NCI-H345 (cell line): ENCODE measurements at regions not wholly inside any gene's neighbourhood (a gene's known extent, or its start where the extent isn't known, plus 50 kb on each side); places are given as distances from the start of the nearest gene placed in this dataset.
"Not testable (repeated sequence)": the region's sequence is repeated elsewhere in the genome, so short reads cannot be mapped to it uniquely, and the experiment has no call there.

Experiments
- DNase-seq: peaks from one replicate; lab custom pipeline; 2025; lab: John Stamatoyannopoulos, UW

DNA sequence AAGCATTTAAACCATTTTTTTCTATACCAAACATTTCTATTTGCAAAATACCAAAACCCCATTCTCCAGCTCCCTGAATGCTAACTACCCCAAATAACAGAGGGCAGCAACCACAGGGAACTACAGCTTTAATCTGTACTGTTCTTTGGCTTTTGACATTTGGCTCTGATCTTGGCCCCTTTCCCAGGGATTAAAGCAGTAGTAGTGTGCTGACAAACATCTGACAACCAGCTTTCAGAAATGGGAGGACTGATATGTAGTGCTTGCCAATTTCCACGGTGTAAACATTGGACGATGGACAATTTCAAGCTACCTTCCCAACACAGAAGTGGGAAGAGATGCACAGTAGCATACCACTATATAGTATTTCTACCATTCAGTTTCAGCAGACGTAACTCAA, 88.4 kb upstream of the TEAD1 start:
- DNase-seq, result peak; percentile 7

GRCh38 chr11:12587333-12587991, 86.8 kb upstream of the TEAD1 start:
- no peak for DNase-seq

DNA sequence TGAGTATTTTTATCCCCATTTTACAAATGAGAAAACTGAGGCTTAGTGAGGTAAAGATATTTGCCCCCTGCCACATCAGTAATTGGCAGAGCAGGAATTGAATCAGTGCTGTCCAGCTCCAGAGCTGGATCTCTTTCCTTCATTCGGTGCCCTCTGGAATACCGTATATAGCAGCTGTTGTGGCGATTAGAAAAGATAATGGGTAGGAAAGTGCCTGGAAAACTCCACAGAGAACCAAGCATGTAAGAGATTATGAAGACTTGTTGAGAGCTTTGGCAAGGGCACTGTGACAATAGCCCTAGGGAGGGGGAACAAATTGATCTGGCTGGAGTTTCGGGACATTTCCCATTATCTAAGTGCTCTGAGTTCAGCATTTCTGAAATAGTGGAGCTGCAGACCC, 82.5 kb upstream of the TEAD1 start:
- no peak for DNase-seq

- no peak for DNase-seq
Observed at GRCh38 chr11:12592283-12592682, 81.9 kb upstream of the TEAD1 start.

GRCh38 chr11:12595089-12595847, 79.0 kb upstream of the TEAD1 start:
- not testable (repeated sequence) for DNase-seq

DNA sequence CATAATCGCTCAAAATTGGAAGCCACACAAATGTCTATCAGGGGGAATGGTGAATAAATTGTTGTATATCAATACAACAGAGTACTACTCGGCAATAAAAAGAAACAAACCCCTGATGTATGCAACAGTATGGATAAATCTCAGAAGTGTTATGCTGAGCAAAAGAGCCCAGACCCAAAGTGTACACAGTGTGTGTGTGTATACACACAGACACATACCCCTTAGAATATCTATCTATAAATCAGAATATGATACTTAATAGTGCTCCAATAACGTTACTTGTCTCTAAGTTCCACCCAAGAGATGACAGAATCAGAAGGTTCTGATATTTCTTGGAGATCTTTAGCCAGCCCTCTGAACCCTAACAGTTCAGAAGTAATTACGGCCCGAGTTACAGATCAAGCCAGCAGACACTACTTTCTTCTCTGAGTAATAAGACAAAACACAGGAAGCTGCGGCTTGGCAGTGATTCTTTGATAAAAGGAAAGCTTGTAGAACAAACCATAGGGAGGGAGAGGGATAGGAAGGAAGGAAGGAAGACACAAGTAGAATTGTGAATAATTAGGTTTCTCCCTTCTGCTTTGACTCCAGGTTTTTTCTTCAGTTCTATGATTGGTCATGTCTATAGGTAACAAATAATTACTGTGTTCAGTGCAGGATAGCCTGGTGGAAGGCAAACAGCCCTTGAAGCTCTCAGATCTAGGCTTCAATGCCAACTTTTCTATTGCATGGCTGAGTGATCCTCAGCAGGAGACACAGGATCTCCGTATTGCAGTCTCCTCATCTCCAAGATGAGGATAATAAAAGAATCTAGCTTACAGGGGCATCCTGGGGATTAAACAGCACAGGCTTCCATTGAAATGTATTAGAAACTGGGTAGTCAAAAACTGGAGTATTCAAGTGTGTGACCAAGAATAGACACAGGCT, 75.6 kb upstream of the TEAD1 start:
- DNase-seq, result no peak

GRCh38 chr11:12599408-12600143, 74.6 kb upstream of the TEAD1 start:
- no peak for DNase-seq

GRCh38 chr11:12600829-12601228, 73.4 kb upstream of the TEAD1 start:
- DNase-seq, result no peak

GRCh38 chr11:12602421-12602820, 71.8 kb upstream of the TEAD1 start:
- no peak for DNase-seq

DNA sequence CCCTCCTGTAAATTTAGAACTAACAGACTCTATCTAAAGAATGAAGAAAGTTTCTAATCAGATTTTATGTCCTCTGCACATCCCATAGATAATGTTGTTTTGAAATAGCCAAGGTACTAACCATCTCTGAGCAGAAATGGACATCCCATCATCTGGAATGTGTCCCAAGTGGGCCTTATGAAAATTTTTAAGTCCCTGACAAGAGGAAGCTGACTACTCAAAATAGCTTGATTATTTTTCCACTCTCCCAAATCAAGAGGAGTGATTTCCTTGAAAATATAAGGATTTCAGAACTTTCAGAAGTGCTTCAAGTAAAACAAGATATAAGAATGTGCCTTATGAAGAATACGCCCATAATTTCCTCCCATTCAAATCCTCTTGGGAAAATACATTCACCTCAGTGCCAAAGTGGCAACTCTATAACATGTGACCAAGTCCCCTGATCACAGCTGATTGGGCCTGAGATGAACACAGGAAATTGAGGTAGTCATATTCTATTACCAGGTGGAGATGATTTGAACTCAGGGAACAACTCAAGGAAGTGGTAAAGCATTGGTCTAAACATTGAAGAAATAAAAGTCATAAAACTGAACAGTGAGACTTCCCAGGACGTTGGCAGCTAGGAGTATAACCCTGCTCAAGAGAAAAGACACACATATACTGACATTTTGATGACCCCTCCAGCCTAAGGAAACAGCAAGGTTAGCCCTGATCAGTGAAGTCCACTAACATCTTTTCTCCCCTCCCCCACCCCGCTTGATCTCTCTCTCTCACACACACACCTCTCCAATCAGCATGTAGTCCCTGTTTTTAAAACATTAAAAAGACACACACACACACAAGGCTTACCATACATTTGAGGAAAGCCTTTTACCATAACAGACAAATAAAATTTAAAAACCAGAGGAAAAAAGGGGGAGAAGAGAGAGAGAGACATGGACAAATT, 70.8 kb upstream of the TEAD1 start:
- DNase-seq, result no peak

DNA sequence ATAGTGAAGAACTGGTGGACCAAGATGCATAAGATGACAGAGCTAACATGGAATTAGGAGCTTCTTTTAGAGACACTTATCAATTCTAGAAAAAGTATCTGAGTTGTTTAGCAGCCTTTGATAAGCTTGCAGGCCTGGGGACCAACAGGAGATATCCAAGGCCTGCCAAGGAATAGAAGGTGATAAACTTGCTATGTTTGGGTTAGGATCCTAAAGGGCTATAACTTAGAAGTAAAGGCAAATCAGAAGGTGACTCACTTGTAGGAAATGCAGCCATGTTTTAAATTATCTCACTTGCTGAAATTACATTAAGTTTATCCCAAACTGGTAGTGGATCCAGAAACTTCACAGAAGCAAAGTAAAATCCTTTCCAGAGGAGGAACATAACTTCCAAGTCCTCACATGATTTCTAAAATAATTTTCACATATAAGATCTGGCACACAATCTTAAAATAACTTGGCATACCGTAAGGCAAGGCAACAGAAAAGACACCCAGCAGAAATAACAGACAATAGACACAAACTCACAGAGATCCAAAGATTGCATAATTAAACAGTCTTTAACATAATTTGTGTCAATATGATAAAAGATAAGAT, 69.6 kb upstream of the TEAD1 start:
- no peak for DNase-seq

DNA sequence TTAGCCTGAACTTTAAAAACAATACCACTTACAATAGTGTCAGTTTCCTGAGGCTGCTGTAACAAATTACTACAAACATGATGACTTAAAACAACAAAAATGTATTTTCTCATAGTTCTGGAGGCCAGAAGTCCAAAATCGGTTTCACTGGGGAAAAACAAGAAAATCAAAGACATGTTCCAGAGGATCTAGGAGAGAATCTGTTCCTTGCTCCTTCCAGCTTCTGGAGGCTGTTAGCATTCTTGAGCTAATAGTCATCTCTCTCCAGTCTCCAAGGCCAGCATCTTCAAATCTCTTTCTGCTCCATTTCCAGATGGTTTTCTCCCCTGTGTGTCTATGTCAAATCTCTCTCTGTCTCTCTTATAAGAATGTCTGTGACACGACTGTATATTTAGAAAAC, 67.6 kb upstream of the TEAD1 start:
- no peak for DNase-seq

DNA sequence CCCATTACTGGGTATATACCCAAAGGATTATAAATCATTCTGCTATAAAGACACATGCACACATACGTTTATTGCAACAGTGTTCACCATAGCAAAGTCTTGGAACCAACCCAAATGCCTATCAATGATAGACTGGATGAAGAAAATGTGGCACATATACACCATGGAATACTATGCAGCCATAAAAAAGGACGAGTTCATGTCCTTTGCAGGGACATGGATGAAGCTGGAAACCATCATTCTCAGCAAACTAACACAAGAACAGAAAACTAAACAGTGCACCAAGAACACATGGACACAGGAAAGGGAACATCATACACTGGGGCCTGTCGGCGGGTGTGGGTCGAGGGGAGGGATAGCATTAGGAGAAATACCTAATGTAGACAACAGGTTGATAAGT, 65.5 kb upstream of the TEAD1 start:
- DNase-seq, result not testable (repeated sequence)

DNA sequence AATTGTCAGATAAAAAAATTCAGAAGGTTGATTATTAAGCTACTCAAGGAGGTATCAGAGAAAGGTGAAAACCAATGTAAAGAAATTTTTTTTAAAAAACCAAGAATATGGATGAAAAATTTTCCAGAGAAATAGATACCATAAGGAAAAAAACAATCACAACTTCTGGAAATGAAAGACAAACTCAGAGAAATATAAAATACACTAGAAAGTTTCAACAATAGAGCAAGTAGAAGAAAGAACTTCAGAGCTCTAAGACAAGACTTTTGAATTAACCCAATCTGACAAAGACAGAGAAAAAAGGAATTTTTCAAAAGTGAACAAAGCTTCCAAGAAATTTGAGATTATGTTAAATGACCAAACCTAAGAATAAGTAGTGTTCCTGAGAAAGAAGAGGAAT, 62.9 kb upstream of the TEAD1 start:
- no peak for DNase-seq

GRCh38 chr11:12617632-12618031, 56.6 kb upstream of the TEAD1 start:
- no peak for DNase-seq

GRCh38 chr11:12618743-12619540, 55.3 kb upstream of the TEAD1 start:
- no peak for DNase-seq

DNA sequence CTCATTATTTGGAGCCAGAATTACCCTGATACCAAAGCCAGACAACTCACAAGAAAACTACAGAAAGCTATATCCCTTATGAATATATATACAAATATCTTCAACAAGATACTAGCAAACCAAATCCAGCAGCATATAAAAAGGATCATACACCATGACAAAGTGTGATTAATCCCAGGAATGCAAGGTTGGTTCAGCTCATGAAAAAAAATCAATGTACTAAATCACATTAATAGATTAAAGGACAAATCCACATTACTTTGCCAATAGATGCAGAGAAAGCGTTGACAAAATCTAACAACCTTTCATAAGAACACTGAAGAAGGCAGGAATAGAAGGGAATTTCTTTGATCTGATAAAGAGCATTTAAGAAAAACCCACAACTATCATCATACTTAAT, 50.4 kb upstream of the TEAD1 start:
- no peak for DNase-seq
